Gastroesophageal sphincter (tissue), 3 donors: ENCODE measurements at regions not wholly inside any gene's neighbourhood (a gene's known extent, or its start where the extent isn't known, plus 50 kb on each side); places are given as distances from the start of the nearest gene placed in this dataset.

Source experiments
- CTCF ChIP-seq, 4 experiments: fragments of 200-600 bp in 2 of 4; fragments of 450-650 bp in 2 of 4; sonication (generic) in 1 of 4; IDR thresholded peaks; one replicate each; pipeline ENCODE4 v1.5.1; 2017 to 2019; ENCODE audit warnings: antibody characterized with exemption in 4 of 4, mild to moderate bottlenecking in 2 of 4, moderate library complexity in 2 of 4
- EP300 ChIP-seq: sonication (generic); formaldehyde crosslinking; IDR thresholded peaks from one replicate; pipeline ENCODE4 v1.6.1; 2017; ENCODE audit warnings: antibody characterized with exemption, mild to moderate bottlenecking
- POLR2A ChIP-seq, 2 donors: fragments of 450-650 bp; IDR thresholded peaks; one replicate each; pipeline ENCODE4 v1.6.1; 2017; ENCODE audit warnings: antibody characterized with exemption in 2 of 2, mild to moderate bottlenecking in 2 of 2, moderate library complexity in 1 of 2
- POLR2AphosphoS5 ChIP-seq: sonication (generic); formaldehyde crosslinking; IDR thresholded peaks from one replicate; pipeline ENCODE4 v1.6.1; 2017; ENCODE audit warnings: antibody characterized with exemption

DNA sequence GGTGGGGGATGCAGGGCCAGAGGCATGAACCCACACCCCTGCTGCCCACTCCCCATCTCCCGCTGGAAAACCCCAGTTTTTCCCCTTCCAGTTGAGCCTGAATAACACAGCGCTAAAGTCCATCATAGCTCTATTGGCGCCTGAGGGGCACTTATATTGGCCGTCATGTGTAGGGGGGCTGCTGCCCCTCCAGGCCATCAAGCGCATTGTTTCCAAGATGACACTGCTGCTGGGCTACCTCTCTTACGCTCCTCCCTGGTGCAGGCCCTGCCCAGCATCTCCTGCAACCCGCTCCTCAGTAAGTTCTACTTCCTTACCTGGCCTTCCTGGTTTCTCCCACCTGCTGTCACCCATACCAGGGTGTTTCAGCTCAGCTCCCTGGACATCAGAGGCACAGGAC is 205.0 kb upstream of the RPL34 start:
- TF ChIP-seq CTCF (IDR thresholded peaks at IDR 0.05): no peak
- TF ChIP-seq POLR2A (IDR thresholded peaks at IDR 0.05): no peak
- TF ChIP-seq POLR2AphosphoS5: no peak
- TF ChIP-seq EP300: no peak
